ENCODE measurements at regions not wholly inside any gene's neighbourhood (a gene's known extent, or its start where the extent isn't known, plus 50 kb on each side); places are given as distances from the start of the nearest gene placed in this dataset.

GRCh38 chr5:84589926-84590325 lies 205.2 kb upstream of the EDIL3 start:
- TF ChIP-seq NR2F2 (IDR thresholded peaks at IDR 0.05) = no peak
- no peak for TF ChIP-seq GABPA (IDR thresholded peaks at IDR 0.05 in 1 of 2, conservative IDR thresholded peaks at IDR 0.05 in 1 of 2)
- TF ChIP-seq RAD21 (IDR thresholded peaks at IDR 0.05) = no peak
- TF ChIP-seq FOXA1 (IDR thresholded peaks at IDR 0.05) = no peak
- no peak for TF ChIP-seq TAF1 (conservative IDR thresholded peaks at IDR 0.05)
- Histone ChIP-seq H3K36me3 (ENCODE audit: control insufficient read depth in 4 of 4, insufficient read depth in 3 of 4, low read depth in 1 of 4, low read length in 3 of 4) (no peaks in the 10 kb centered on the region), H3K4me3 (ENCODE audit: low read depth in 1 of 3, low read length in 3 of 3) (no peak overlapping the region), H3K27me3 (ENCODE audit: control insufficient read depth in 4 of 4, insufficient read depth in 4 of 4, low read length in 3 of 4) (no peaks in the 10 kb centered on the region), H3K9me3 (ENCODE audit: control insufficient read depth in 4 of 4, low read length in 3 of 4) (no peaks in the 10 kb centered on the region), H3K9ac (ENCODE audit: low read depth in 1 of 2, low read length in 2 of 2) (no peak overlapping the region), H3K4me1 (ENCODE audit: control insufficient read depth in 4 of 4, insufficient read depth in 4 of 4, low read length in 3 of 4) (no peaks in the 10 kb centered on the region), H3K27ac (ENCODE audit: low read depth in 1 of 2, low read length in 2 of 2) (no peak overlapping the region)
- no peak for DNase-seq (ENCODE audit: low spot score)
- WGBS = 67% methylated on average over 1 of the region's 1 CpG

DNA sequence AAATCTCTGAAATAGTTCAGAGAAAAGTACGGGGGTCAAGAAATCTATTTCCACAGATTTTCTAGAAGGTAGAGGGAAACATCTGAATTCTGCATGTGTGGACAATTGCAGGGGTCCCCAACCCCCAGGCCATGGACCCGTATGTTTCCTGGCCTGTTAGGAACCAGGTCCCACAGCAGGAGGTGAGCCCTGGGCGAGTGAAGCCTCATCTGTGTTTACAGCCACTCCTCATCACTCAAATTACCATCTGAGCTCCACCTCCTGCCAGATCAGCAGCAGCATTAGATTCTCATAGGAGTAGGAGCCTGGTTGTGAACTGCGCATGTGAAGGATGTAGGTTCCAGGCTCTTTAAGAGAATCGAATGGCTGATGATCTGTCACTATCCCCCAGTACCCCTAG lies 200.5 kb upstream of the EDIL3 start:
- WGBS = 68% methylated on average over 5 of the region's 5 CpGs
- no peak for DNase-seq (ENCODE audit: low spot score)

DNA sequence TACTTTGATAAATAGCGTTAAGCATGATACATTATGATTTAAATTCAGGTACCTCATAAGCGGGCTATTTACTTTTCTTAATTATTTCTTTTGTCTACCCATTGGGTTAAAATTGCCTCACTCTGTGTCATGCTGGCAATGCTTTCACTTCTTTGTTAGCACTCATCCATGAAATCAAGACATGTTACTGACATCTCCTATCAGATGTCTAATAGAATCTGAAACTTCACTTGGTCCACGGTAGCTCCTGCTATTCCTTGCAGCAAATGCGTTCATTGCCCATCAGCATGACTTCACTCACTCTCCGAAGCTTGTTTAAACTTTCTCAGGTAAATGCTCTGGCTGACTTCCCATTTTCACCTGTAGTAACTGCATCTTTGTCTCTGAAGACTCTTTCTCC lies 193.5 kb upstream of the EDIL3 start:
- H3K9me3 ChIP-seq (ENCODE audit: control insufficient read depth in 4 of 4, low read length in 3 of 4) = no peaks in the 10 kb centered on the region
- H3K9ac ChIP-seq (ENCODE audit: low read depth in 1 of 2, low read length in 2 of 2) = no peak overlapping the region
- no peaks in the 10 kb centered on the region for H3K27me3 ChIP-seq (ENCODE audit: control insufficient read depth in 4 of 4, insufficient read depth in 4 of 4, low read length in 3 of 4)
- no peak for DNase-seq (ENCODE audit: low spot score)
- no peak for TF ChIP-seq FOXA2 (IDR thresholded peaks at IDR 0.05)
- TF ChIP-seq MAX (IDR thresholded peaks at IDR 0.05) = no peak
- no peak for TF ChIP-seq HNF4G (IDR thresholded peaks at IDR 0.05)
- TF ChIP-seq RXRA (IDR thresholded peaks at IDR 0.05) = no peak
- TF ChIP-seq TAF1 (conservative IDR thresholded peaks at IDR 0.05) = no peak
- TF ChIP-seq, protein P1, sequence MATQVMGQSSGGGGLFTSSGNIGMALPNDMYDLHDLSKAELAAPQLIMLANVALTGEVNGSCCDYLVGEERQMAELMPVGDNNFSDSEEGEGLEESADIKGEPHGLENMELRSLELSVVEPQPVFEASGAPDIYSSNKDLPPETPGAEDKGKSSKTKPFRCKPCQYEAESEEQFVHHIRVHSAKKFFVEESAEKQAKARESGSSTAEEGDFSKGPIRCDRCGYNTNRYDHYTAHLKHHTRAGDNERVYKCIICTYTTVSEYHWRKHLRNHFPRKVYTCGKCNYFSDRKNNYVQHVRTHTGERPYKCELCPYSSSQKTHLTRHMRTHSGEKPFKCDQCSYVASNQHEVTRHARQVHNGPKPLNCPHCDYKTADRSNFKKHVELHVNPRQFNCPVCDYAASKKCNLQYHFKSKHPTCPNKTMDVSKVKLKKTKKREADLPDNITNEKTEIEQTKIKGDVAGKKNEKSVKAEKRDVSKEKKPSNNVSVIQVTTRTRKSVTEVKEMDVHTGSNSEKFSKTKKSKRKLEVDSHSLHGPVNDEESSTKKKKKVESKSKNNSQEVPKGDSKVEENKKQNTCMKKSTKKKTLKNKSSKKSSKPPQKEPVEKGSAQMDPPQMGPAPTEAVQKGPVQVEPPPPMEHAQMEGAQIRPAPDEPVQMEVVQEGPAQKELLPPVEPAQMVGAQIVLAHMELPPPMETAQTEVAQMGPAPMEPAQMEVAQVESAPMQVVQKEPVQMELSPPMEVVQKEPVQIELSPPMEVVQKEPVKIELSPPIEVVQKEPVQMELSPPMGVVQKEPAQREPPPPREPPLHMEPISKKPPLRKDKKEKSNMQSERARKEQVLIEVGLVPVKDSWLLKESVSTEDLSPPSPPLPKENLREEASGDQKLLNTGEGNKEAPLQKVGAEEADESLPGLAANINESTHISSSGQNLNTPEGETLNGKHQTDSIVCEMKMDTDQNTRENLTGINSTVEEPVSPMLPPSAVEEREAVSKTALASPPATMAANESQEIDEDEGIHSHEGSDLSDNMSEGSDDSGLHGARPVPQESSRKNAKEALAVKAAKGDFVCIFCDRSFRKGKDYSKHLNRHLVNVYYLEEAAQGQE (IDR thresholded peaks at IDR 0.05) = no peak
- no peak overlapping the region for H3K4me3 ChIP-seq (ENCODE audit: low read depth in 1 of 3, low read length in 3 of 3)
- no peak overlapping the region for H3K27ac ChIP-seq (ENCODE audit: low read depth in 1 of 2, low read length in 2 of 2)
- 73% methylated on average over 5 of the region's 5 CpGs for WGBS
- no peaks in the 10 kb centered on the region for H3K4me1 ChIP-seq (ENCODE audit: control insufficient read depth in 4 of 4, insufficient read depth in 4 of 4, low read length in 3 of 4)
- H3K36me3 ChIP-seq (ENCODE audit: control insufficient read depth in 4 of 4, insufficient read depth in 3 of 4, low read depth in 1 of 4, low read length in 3 of 4) = no peaks in the 10 kb centered on the region

More for the DNA sequence above, 200.5 kb upstream of the EDIL3 start:
- H3K4me1 ChIP-seq (ENCODE audit: control insufficient read depth in 4 of 4, insufficient read depth in 4 of 4, low read length in 3 of 4) = no peaks in the 10 kb centered on the region
- no peaks in the 10 kb centered on the region for H3K36me3 ChIP-seq (ENCODE audit: control insufficient read depth in 4 of 4, insufficient read depth in 3 of 4, low read depth in 1 of 4, low read length in 3 of 4)
- TF ChIP-seq TAF1 (conservative IDR thresholded peaks at IDR 0.05) (no peak), SP1 (IDR thresholded peaks at IDR 0.05) (no peak), HNF4G (IDR thresholded peaks at IDR 0.05) (no peak), GABPA (IDR thresholded peaks at IDR 0.05 in 1 of 2, conservative IDR thresholded peaks at IDR 0.05 in 1 of 2) (no peak), NR2F2 (IDR thresholded peaks at IDR 0.05) (no peak)
- TF ChIP-seq, protein P2, sequence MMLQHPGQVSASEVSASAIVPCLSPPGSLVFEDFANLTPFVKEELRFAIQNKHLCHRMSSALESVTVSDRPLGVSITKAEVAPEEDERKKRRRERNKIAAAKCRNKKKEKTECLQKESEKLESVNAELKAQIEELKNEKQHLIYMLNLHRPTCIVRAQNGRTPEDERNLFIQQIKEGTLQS (IDR thresholded peaks at IDR 0.05) = no peak
- H3K9ac ChIP-seq (ENCODE audit: low read depth in 1 of 2, low read length in 2 of 2) = no peak overlapping the region
- H3K4me3 ChIP-seq (ENCODE audit: low read depth in 1 of 3, low read length in 3 of 3) = no peak overlapping the region
- no peaks in the 10 kb centered on the region for H3K9me3 ChIP-seq (ENCODE audit: control insufficient read depth in 4 of 4, low read length in 3 of 4)
- no peaks in the 10 kb centered on the region for H3K27me3 ChIP-seq (ENCODE audit: control insufficient read depth in 4 of 4, insufficient read depth in 4 of 4, low read length in 3 of 4)
- no peak overlapping the region for H3K27ac ChIP-seq (ENCODE audit: low read depth in 1 of 2, low read length in 2 of 2)

All from liver (tissue), 7 donors.